HL-60 (cell line): ENCODE measurements at regions not wholly inside any gene's neighbourhood (a gene's known extent, or its start where the extent isn't known, plus 50 kb on each side); places are given as distances from the start of the nearest gene placed in this dataset.

Experiments
- DNase-seq, 2 experiments: peaks; one replicate each; pipeline ENCODE4 v3.0.0-alpha.2; 2010 to 2020; ENCODE audit warnings: low read depth in 1 of 2, low spot score in 1 of 2
- H3K27ac ChIP-seq: fragments of 250-450 bp; sonication (Bioruptor Pico); replicated peaks from 2 replicates; pipeline ENCODE4 v1.5.1; 2020; ENCODE audit warnings: mild to moderate bottlenecking, moderate library complexity
- H3K27me3 ChIP-seq: fragments of 250-450 bp; sonication (Bioruptor Pico); 2 replicates; pipeline ENCODE4 v1.5.1; 2021; ENCODE audit warnings: mild to moderate bottlenecking, moderate library complexity; ENCODE audit not compliant: insufficient read depth, poor library complexity, severe bottlenecking
- H3K4me3 ChIP-seq: replicated peaks from 2 replicates; pipeline ENCODE4 v1.5.1; 2011; ENCODE audit warnings: mild to moderate bottlenecking, control low read depth, low read length; ENCODE audit not compliant: insufficient read depth
- GABPA ChIP-seq: IDR thresholded peaks from 2 replicates; pipeline ENCODE4 v1.6.1; 2012; ENCODE audit warnings: low read depth
- POLR2AphosphoS5 ChIP-seq: IDR thresholded peaks from 2 replicates; pipeline ENCODE4 v1.6.1; 2012; ENCODE audit warnings: low read depth
- REST ChIP-seq: IDR thresholded peaks from 2 replicates; pipeline ENCODE4 v1.6.1; 2012; ENCODE audit warnings: low read depth; ENCODE audit not compliant: insufficient replicate concordance
- SPI1 ChIP-seq: IDR thresholded peaks from 2 replicates; pipeline ENCODE4 v1.6.1; 2012; ENCODE audit warnings: low read depth, mild to moderate bottlenecking, borderline replicate concordance
- TF ChIP-seq, protein P1 (sequence below): IDR thresholded peaks from one replicate; pipeline ENCODE4 v1.5.1; 2011; ENCODE audit warnings: low read length, control low read depth, inconsistent platforms; ENCODE audit not compliant: insufficient read depth

GRCh38 chr2:5098286-5098685 is 593.9 kb upstream of the SOX11 start:
- no peaks in the 10 kb centered on the region for H3K27me3 ChIP-seq
- TF ChIP-seq POLR2AphosphoS5 (no peak), REST (no peak), GABPA (no peak), SPI1 (no peak)
- TF ChIP-seq, protein P1, sequence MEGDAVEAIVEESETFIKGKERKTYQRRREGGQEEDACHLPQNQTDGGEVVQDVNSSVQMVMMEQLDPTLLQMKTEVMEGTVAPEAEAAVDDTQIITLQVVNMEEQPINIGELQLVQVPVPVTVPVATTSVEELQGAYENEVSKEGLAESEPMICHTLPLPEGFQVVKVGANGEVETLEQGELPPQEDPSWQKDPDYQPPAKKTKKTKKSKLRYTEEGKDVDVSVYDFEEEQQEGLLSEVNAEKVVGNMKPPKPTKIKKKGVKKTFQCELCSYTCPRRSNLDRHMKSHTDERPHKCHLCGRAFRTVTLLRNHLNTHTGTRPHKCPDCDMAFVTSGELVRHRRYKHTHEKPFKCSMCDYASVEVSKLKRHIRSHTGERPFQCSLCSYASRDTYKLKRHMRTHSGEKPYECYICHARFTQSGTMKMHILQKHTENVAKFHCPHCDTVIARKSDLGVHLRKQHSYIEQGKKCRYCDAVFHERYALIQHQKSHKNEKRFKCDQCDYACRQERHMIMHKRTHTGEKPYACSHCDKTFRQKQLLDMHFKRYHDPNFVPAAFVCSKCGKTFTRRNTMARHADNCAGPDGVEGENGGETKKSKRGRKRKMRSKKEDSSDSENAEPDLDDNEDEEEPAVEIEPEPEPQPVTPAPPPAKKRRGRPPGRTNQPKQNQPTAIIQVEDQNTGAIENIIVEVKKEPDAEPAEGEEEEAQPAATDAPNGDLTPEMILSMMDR, result no peak
- no peak overlapping the region for H3K27ac ChIP-seq
- no peak for DNase-seq
- H3K4me3 ChIP-seq, result no peak overlapping the region

- DNase-seq, result no peak
- Histone ChIP-seq H3K27me3 (no peaks in the 10 kb centered on the region), H3K27ac (no peak overlapping the region), H3K4me3 (no peak overlapping the region)
- TF ChIP-seq GABPA (no peak), REST (no peak), SPI1 (no peak), POLR2AphosphoS5 (no peak)
- TF ChIP-seq, protein P1, result no peak
Observed at GRCh38 chr2:5102823-5103222, 589.4 kb upstream of the SOX11 start.

DNA sequence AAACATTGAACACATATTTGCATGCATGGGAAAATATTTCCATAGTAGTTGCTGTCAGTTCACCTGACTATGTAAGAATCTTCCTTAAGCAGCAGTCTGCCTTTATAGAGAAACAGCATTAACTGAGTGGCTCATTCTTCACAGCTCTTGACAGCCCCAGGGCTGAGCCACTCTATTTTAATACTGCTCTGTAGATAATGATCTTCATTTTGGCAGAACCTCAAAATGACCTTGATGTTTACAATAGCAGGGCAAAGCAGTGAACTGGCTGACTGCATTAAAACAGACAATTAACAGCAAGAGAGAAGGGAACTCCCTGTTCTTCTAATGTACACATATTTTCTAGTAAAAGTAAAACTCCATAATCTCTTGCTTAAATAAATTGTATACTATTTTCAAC is 580.6 kb upstream of the SOX11 start:
- DNase-seq, result no peak
- Histone ChIP-seq H3K4me3 (no peak overlapping the region), H3K27ac (no peak overlapping the region), H3K27me3 (no peaks in the 10 kb centered on the region)
- TF ChIP-seq POLR2AphosphoS5 (no peak), REST (no peak)

DNA sequence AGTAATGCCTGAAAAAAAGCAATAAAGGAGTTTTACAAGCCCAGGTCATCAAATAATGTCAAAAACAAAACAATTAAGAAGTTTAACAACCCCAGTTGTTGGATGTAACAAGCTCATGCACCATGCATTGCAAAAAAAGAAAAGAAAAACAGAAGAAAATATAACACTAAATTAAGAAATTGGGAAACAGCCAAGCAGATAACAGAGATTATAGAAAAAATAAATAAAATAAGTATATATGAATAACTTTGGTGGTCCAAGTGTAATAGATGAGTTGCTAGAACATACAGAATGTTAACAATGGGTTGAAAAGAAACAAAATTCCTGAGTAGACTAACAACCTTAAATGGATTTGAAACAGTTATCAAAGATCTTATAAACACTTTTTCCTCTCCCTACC is 573.1 kb upstream of the SOX11 start:
- TF ChIP-seq REST (no peak), SPI1 (no peak), GABPA (no peak), POLR2AphosphoS5 (no peak)
- TF ChIP-seq, protein P1, result no peak
- no peak for DNase-seq
- Histone ChIP-seq H3K4me3 (no peak overlapping the region), H3K27me3 (no peaks in the 10 kb centered on the region), H3K27ac (no peak overlapping the region)
